ENCODE measurements at regions not wholly inside any gene's neighbourhood (a gene's known extent, or its start where the extent isn't known, plus 50 kb on each side); places are given as distances from the start of the nearest gene placed in this dataset.
"Not testable (repeated sequence)": the region's sequence is repeated elsewhere in the genome, so short reads cannot be mapped to it uniquely, and the experiment has no call there.

DNA sequence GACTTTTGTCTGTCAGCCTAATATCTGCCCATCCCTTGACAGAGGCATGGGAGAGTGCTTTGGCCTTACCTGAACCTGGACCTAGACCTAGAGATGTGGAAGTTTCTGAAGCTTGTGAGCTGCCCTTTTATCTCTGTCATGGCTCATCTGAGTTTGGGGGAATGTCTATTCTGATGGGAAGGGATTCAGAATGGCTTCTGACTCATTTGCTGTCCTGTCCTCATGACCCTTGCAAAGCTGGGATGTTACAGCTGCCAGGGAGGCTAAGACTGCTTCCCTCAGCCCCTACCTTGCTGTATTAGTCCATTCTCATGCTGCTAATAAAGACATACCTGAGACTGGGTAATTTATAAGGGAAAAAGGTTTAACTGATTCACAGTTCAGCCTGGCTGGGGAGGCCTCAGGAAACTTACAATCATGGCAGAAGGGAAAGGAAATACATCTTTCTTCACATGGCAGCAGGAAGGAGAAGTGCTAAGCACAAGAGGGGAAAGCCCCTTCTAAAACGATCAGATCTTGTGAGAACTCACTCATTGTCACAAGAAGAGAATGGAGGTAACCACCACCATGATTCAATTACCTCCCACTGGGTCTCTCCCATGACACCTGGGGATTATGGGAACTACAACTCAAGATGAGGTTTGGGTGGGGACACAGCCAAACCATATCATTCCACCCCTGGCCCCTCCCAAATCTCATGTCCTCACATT, 252.2 kb downstream of the ERMARD start:
- TF ChIP-seq CTCF (IDR thresholded peaks at IDR 0.05; ENCODE audit: borderline replicate concordance, control extremely low read depth, extremely low read depth, insufficient read depth, missing control alignments): no peak
- in situ Hi-C loops (cut with MboI; ENCODE audit: low sequenced_read_pairs, unreplicated experiment): no loop called here
- DNase-seq (ENCODE audit: low spot score): no peak

GRCh38 chr6:170003027-170003426, 251.6 kb downstream of the ERMARD start:
- DNase-seq (ENCODE audit: low spot score): no peak
- TF ChIP-seq CTCF (IDR thresholded peaks at IDR 0.05; ENCODE audit: borderline replicate concordance, control extremely low read depth, extremely low read depth, insufficient read depth, missing control alignments): no peak
- in situ Hi-C loops (cut with MboI; ENCODE audit: low sequenced_read_pairs, unreplicated experiment): no loop called here

- DNase-seq (ENCODE audit: low spot score): not testable (repeated sequence)
Observed at GRCh38 chr6:170001782-170002181, 250.4 kb downstream of the ERMARD start.

GRCh38 chr6:170000071-170000843, 248.8 kb downstream of the ERMARD start:
- in situ Hi-C loops (cut with MboI; ENCODE audit: low sequenced_read_pairs, unreplicated experiment): no loop called here
- no peak for TF ChIP-seq CTCF (IDR thresholded peaks at IDR 0.05; ENCODE audit: borderline replicate concordance, control extremely low read depth, extremely low read depth, insufficient read depth, missing control alignments)
- no peak for DNase-seq (ENCODE audit: low spot score)

More at GRCh38 chr6:170001782-170002181, 250.4 kb downstream of the ERMARD start:
- in situ Hi-C loops (cut with MboI; ENCODE audit: low sequenced_read_pairs, unreplicated experiment): not testable (repeated sequence)

DNA sequence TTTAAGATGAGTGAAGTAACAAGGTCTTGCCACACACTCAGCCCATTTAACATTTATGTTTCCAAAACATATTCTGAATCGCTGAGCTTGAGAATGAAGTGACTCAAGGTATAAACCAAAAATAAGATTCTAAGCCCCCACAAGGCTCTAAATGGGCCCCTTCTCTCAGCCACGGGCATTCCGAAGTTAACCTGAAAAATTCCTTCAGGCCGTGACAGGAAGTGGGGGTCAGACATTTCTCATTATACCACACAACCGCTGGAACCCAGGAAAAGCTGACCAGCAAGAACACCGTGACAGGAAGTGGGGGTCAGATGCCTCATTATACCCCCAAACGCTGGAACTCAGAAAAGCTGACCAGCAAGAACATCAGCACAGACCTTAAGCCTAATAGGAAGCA, 247.9 kb downstream of the ERMARD start:
- no peak for DNase-seq (ENCODE audit: low spot score)
- no peak for TF ChIP-seq CTCF (IDR thresholded peaks at IDR 0.05; ENCODE audit: borderline replicate concordance, control extremely low read depth, extremely low read depth, insufficient read depth, missing control alignments)
- in situ Hi-C loops (cut with MboI; ENCODE audit: low sequenced_read_pairs, unreplicated experiment): no loop called here

DNA sequence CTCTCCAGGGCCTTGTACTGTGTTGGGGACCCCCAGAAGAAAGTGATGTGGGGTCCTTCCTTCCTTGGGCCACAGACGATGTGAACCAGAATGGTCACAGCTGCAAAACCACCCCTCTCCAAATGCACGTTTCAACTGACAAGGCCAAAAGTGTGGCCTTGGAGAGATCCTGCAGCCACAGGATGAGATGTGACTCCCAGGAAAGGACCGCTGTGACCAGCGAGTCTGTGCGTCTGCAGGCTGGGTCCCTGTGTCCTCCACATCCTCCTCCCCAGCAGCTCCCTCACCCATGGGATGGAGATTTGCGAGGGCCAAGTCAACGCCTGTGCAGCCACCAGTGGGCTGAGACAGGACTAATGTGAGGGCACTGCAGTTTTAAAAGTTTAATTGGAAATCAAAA, 247.0 kb downstream of the ERMARD start:
- in situ Hi-C loops (cut with MboI; ENCODE audit: low sequenced_read_pairs, unreplicated experiment): no loop called here
- TF ChIP-seq CTCF (IDR thresholded peaks at IDR 0.05; ENCODE audit: borderline replicate concordance, control extremely low read depth, extremely low read depth, insufficient read depth, missing control alignments): no peak
- no peak for DNase-seq (ENCODE audit: low spot score)

DNA sequence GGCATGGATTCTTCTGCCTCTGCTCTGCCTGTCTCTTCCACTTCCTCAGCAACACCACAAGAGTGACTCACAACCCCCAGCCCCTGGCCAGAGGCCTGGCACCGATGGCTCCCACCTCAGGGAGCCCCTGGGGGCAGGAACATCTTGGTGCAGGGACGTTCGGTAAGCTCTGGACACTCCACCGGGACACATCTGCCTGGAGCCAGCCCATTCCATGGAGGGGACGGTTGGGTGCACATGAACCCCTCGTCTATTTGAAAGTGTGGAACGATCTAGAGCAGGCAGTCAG, 246.5 kb downstream of the ERMARD start:
- in situ Hi-C loops (cut with MboI; ENCODE audit: low sequenced_read_pairs, unreplicated experiment): no loop called here
- TF ChIP-seq CTCF (IDR thresholded peaks at IDR 0.05; ENCODE audit: borderline replicate concordance, control extremely low read depth, extremely low read depth, insufficient read depth, missing control alignments): no peak

More for the DNA sequence above, 246.5 kb downstream of the ERMARD start:
- no peak for DNase-seq (ENCODE audit: low spot score)
